ENCODE measurements at regions not wholly inside any gene's neighbourhood (a gene's known extent, or its start where the extent isn't known, plus 50 kb on each side); places are given as distances from the start of the nearest gene placed in this dataset.
"Not testable (repeated sequence)": the region's sequence is repeated elsewhere in the genome, so short reads cannot be mapped to it uniquely, and the experiment has no call there.

- no peak for DNase-seq
Observed at GRCh38 chr13:87736849-87737385, 65.7 kb downstream of the SLITRK5 start.

- DNase-seq = no peak
Observed at GRCh38 chr13:87754097-87754496, 82.9 kb downstream of the SLITRK5 start.

- no peak for DNase-seq
Observed at GRCh38 chr13:87769445-87769844, 98.3 kb downstream of the SLITRK5 start.

GRCh38 chr13:87777387-87777786 lies 106.2 kb downstream of the SLITRK5 start:
- DNase-seq = peak in 1 of 2 experiments; percentile 43

- no peak for DNase-seq
Observed at GRCh38 chr13:87778128-87778527, 107.0 kb downstream of the SLITRK5 start.

GRCh38 chr13:87779426-87779825 lies 108.3 kb downstream of the SLITRK5 start:
- DNase-seq = no peak

- no peak for DNase-seq
Observed at GRCh38 chr13:87783366-87783765, 112.2 kb downstream of the SLITRK5 start.

- no peak for DNase-seq
Observed at GRCh38 chr13:87788363-87788762, 117.2 kb downstream of the SLITRK5 start.

- no peak for DNase-seq
Observed at GRCh38 chr13:87792878-87793277, 121.7 kb downstream of the SLITRK5 start.

- no peak for DNase-seq
Observed at GRCh38 chr13:87798536-87798935, 127.4 kb downstream of the SLITRK5 start.

- no peak for DNase-seq
Observed at GRCh38 chr13:87810391-87810801, 139.2 kb downstream of the SLITRK5 start.

GRCh38 chr13:87810920-87811344 lies 139.8 kb downstream of the SLITRK5 start:
- no peak for DNase-seq

- DNase-seq = no peak
Observed at GRCh38 chr13:87814403-87814802, 143.2 kb downstream of the SLITRK5 start.

GRCh38 chr13:87820241-87820640 lies 149.1 kb downstream of the SLITRK5 start:
- no peak for DNase-seq

GRCh38 chr13:87821512-87821911 lies 150.3 kb downstream of the SLITRK5 start:
- DNase-seq = no peak

GRCh38 chr13:87826301-87826700 lies 155.1 kb downstream of the SLITRK5 start:
- not testable (repeated sequence) for DNase-seq

- no peak for DNase-seq
Observed at GRCh38 chr13:87827479-87827878, 156.3 kb downstream of the SLITRK5 start.

- no peak for DNase-seq
Observed at GRCh38 chr13:87837522-87837921, 166.4 kb downstream of the SLITRK5 start.

- DNase-seq = no peak
Observed at GRCh38 chr13:87837946-87838345, 166.8 kb downstream of the SLITRK5 start.

- no peak for DNase-seq
Observed at GRCh38 chr13:87851410-87851809, 180.2 kb downstream of the SLITRK5 start.

- no peak for DNase-seq
Observed at GRCh38 chr13:87855553-87855952, 184.4 kb downstream of the SLITRK5 start.

GRCh38 chr13:87859261-87859660 lies 188.1 kb downstream of the SLITRK5 start:
- no peak for DNase-seq

GRCh38 chr13:87867426-87867825 lies 196.3 kb downstream of the SLITRK5 start:
- no peak for DNase-seq

- no peak for DNase-seq
Observed at GRCh38 chr13:87868731-87869130, 197.6 kb downstream of the SLITRK5 start.

GRCh38 chr13:87872813-87873212 lies 201.6 kb downstream of the SLITRK5 start:
- no peak for DNase-seq

- no peak for DNase-seq
Observed at GRCh38 chr13:87877477-87877876, 206.3 kb downstream of the SLITRK5 start.

Data from SW 1271 (cell line).